Tibial nerve (tissue), 4 donors: ENCODE measurements at regions not wholly inside any gene's neighbourhood (a gene's known extent, or its start where the extent isn't known, plus 50 kb on each side); places are given as distances from the start of the nearest gene placed in this dataset.
"Not testable (repeated sequence)": the region's sequence is repeated elsewhere in the genome, so short reads cannot be mapped to it uniquely, and the experiment has no call there.

ENCODE experiments used
- DNase-seq, 2 donors: peaks; one replicate each; pipeline ENCODE4 v3.0.0-alpha.2; 2019; ENCODE audit warnings: low spot score in 2 of 2
- H3K27ac ChIP-seq, 4 donors: fragments of 200-600 bp; sonication (generic) in 3 of 4; one replicate each; pipeline ENCODE4 v1.5.1; 2017 to 2019; ENCODE audit warnings: mild to moderate bottlenecking in 1 of 4
- H3K27me3 ChIP-seq, 2 donors: fragments of 200-600 bp; sonication (generic) in 1 of 2; one replicate each; pipeline versions ENCODE4 v1.5.1 to v1.6.0; 2017 to 2019
- H3K36me3 ChIP-seq, 3 donors: fragments of 200-600 bp; sonication (generic); one replicate each; pipeline ENCODE4 v1.5.1; 2018 to 2019
- H3K4me1 ChIP-seq, 4 donors: fragments of 200-600 bp; sonication (generic) in 3 of 4; one replicate each; pipeline ENCODE4 v1.5.1; 2017 to 2019
- H3K4me3 ChIP-seq, 4 donors: fragments of 200-600 bp; sonication (generic) in 3 of 4; one replicate each; pipeline ENCODE4 v1.5.1; 2017 to 2019; ENCODE audit warnings: mild to moderate bottlenecking in 1 of 4, moderate library complexity in 1 of 4
- H3K9me3 ChIP-seq, 4 donors: fragments of 200-600 bp; sonication (generic) in 3 of 4; one replicate each; pipeline ENCODE4 v1.5.1; 2017 to 2019
- EP300 ChIP-seq, 2 donors: sonication (generic); formaldehyde crosslinking; IDR thresholded peaks; one replicate each; pipeline ENCODE4 v1.6.1; 2017; ENCODE audit warnings: antibody characterized with exemption in 2 of 2, mild to moderate bottlenecking in 1 of 2
- POLR2A ChIP-seq, 2 donors: fragments of 450-650 bp; IDR thresholded peaks; one replicate each; pipeline ENCODE4 v1.6.1; 2017; ENCODE audit warnings: antibody characterized with exemption in 2 of 2, mild to moderate bottlenecking in 2 of 2, moderate library complexity in 2 of 2
- WGBS, 2 donors: methylation state at CpG; one replicate each; pipeline ENCODE4 v1.1.5; 2018; 5-methylcytosine and 5-hydroxymethylcytosine counted together
- TF ChIP-seq, protein P1 (sequence below), 5 experiments: fragments of 200-600 bp in 3 of 5; fragments of 450-650 bp in 2 of 5; sonication (generic) in 3 of 5; IDR thresholded peaks; one replicate each; pipeline ENCODE4 v1.5.1; 2016 to 2019; ENCODE audit warnings: antibody characterized with exemption in 5 of 5, mild to moderate bottlenecking in 3 of 5, moderate library complexity in 2 of 5

GRCh38 chr6:131460614-131461000 lies 112.4 kb upstream of the ARG1 start:
- peaks cover 0 to 7% (median 0%) of the 10 kb centered on the region in 4 donors for H3K4me1 ChIP-seq
- 27 to 38% methylated on average over 6 of the region's 6 CpGs for WGBS, 2 donors
- TF ChIP-seq EP300 (IDR thresholded peaks at IDR 0.05) (no peak), POLR2A (IDR thresholded peaks at IDR 0.05) (no peak)
- TF ChIP-seq, protein P1, sequence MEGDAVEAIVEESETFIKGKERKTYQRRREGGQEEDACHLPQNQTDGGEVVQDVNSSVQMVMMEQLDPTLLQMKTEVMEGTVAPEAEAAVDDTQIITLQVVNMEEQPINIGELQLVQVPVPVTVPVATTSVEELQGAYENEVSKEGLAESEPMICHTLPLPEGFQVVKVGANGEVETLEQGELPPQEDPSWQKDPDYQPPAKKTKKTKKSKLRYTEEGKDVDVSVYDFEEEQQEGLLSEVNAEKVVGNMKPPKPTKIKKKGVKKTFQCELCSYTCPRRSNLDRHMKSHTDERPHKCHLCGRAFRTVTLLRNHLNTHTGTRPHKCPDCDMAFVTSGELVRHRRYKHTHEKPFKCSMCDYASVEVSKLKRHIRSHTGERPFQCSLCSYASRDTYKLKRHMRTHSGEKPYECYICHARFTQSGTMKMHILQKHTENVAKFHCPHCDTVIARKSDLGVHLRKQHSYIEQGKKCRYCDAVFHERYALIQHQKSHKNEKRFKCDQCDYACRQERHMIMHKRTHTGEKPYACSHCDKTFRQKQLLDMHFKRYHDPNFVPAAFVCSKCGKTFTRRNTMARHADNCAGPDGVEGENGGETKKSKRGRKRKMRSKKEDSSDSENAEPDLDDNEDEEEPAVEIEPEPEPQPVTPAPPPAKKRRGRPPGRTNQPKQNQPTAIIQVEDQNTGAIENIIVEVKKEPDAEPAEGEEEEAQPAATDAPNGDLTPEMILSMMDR (IDR thresholded peaks at IDR 0.05): no peak
- H3K36me3 ChIP-seq: no peaks in the 10 kb centered on the region
- H3K27me3 ChIP-seq: no peaks in the 10 kb centered on the region
- no peak overlapping the region for H3K4me3 ChIP-seq
- DNase-seq: no peak
- no peak overlapping the region for H3K27ac ChIP-seq
- H3K9me3 ChIP-seq: no peaks in the 10 kb centered on the region

- H3K36me3 ChIP-seq: no peaks in the 10 kb centered on the region
- WGBS, 2 donors: 29 to 32% methylated on average over 2 of the region's 2 CpGs
- TF ChIP-seq, protein P1 (IDR thresholded peaks at IDR 0.05): no peak
- TF ChIP-seq POLR2A (IDR thresholded peaks at IDR 0.05): no peak
- TF ChIP-seq EP300 (IDR thresholded peaks at IDR 0.05): no peak
- no peak for DNase-seq
- H3K4me1 ChIP-seq: no peaks in the 10 kb centered on the region
- no peak overlapping the region for H3K4me3 ChIP-seq
- H3K9me3 ChIP-seq: peaks cover 0 to 2% (median 0%) of the 10 kb centered on the region in 4 donors
- H3K27me3 ChIP-seq: no peaks in the 10 kb centered on the region
- H3K27ac ChIP-seq: no peak overlapping the region
Measured at GRCh38 chr6:131469130-131469529, 103.9 kb upstream of the ARG1 start.

GRCh38 chr6:131470534-131470933 lies 102.5 kb upstream of the ARG1 start:
- H3K4me1 ChIP-seq: no peaks in the 10 kb centered on the region
- peaks cover 0 to 12% (median 1%) of the 10 kb centered on the region in 4 donors for H3K9me3 ChIP-seq
- H3K27ac ChIP-seq: no peak overlapping the region
- no peaks in the 10 kb centered on the region for H3K27me3 ChIP-seq
- WGBS, 2 donors: 44 to 64% methylated on average over 3 of the region's 3 CpGs
- no peak overlapping the region for H3K4me3 ChIP-seq
- H3K36me3 ChIP-seq: no peaks in the 10 kb centered on the region
- no peak for DNase-seq
- TF ChIP-seq POLR2A (IDR thresholded peaks at IDR 0.05) (no peak), EP300 (IDR thresholded peaks at IDR 0.05) (no peak)
- TF ChIP-seq, protein P1 (IDR thresholded peaks at IDR 0.05): no peak

GRCh38 chr6:131471331-131471730 lies 101.7 kb upstream of the ARG1 start:
- TF ChIP-seq EP300 (IDR thresholded peaks at IDR 0.05): no peak
- TF ChIP-seq, protein P1 (IDR thresholded peaks at IDR 0.05): no peak
- TF ChIP-seq POLR2A (IDR thresholded peaks at IDR 0.05): no peak
- no peak for DNase-seq
- H3K9me3 ChIP-seq: peaks cover 0 to 12% (median 1%) of the 10 kb centered on the region in 4 donors
- no peak overlapping the region for H3K4me3 ChIP-seq
- no peaks in the 10 kb centered on the region for H3K27me3 ChIP-seq
- H3K4me1 ChIP-seq: no peaks in the 10 kb centered on the region
- H3K36me3 ChIP-seq: no peaks in the 10 kb centered on the region
- WGBS, 2 donors: 88 to 92% methylated on average over 3 of the region's 3 CpGs
- H3K27ac ChIP-seq: no peak overlapping the region

- not testable (repeated sequence) for H3K4me3 ChIP-seq, DNase-seq, H3K27me3 ChIP-seq, H3K4me1 ChIP-seq, H3K27ac ChIP-seq, H3K36me3 ChIP-seq
- H3K9me3 ChIP-seq: peaks cover 0 to 12% (median 1%) of the 10 kb centered on the region in 4 donors
Measured at GRCh38 chr6:131473303-131473702, 99.7 kb upstream of the ARG1 start.

DNA sequence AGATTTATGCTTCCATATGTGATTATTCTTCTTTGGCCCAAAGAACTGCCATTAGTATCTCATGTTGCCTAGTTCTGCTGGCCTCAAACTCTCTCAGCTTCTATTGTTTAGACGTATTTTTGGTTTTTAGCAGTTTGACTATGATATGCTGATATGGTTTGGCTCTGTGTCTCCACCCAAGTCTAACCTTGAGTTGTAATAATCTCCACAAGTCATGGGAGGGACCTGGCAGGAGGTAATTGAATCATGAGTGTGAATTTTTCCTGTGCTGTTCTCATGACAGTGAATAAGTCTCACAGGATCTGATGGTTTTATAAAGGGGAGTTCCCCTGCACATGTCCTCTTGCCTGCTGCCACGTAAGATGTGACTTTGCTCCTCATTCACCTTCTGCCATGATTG lies 96.7 kb upstream of the ARG1 start:
- Histone ChIP-seq H3K4me3 (no peak overlapping the region), H3K36me3 (no peaks in the 10 kb centered on the region), H3K27ac (no peak overlapping the region), H3K9me3 (peaks cover 0 to 12% (median 1%) of the 10 kb centered on the region in 4 donors), H3K27me3 (no peaks in the 10 kb centered on the region), H3K4me1 (no peaks in the 10 kb centered on the region)
- no peak for DNase-seq
- TF ChIP-seq EP300 (IDR thresholded peaks at IDR 0.05): no peak
- TF ChIP-seq POLR2A (IDR thresholded peaks at IDR 0.05): no peak
- TF ChIP-seq, protein P1 (IDR thresholded peaks at IDR 0.05): no peak
- WGBS, 2 donors: 89 to 95% methylated on average over 2 of the region's 2 CpGs

- H3K4me1 ChIP-seq, H3K27me3 ChIP-seq, DNase-seq, H3K36me3 ChIP-seq, H3K27ac ChIP-seq, H3K4me3 ChIP-seq: not testable (repeated sequence)
- peaks cover 0 to 12% (median 1%) of the 10 kb centered on the region in 4 donors for H3K9me3 ChIP-seq
- WGBS, 2 donors: 47 to 53% methylated on average over 6 of the region's 6 CpGs
Measured at GRCh38 chr6:131478740-131479211, 94.2 kb upstream of the ARG1 start.
